ENCODE measurements at regions not wholly inside any gene's neighbourhood (a gene's known extent, or its start where the extent isn't known, plus 50 kb on each side); places are given as distances from the start of the nearest gene placed in this dataset.
"Not testable (repeated sequence)": the region's sequence is repeated elsewhere in the genome, so short reads cannot be mapped to it uniquely, and the experiment has no call there.

GRCh38 chrY:23852329-23852728 is 195.5 kb downstream of the CDY1B start:
- intact Hi-C loops (cut with DNase I); H3K4me3 ChIP-seq (ENCODE audit: low read length); H3K27me3 ChIP-seq (ENCODE audit: control insufficient read depth, insufficient read depth); DNase-seq; H3K4me1 ChIP-seq (ENCODE audit: control insufficient read depth, insufficient read depth, low read length); ATAC-seq; H3K27ac ChIP-seq (ENCODE audit: low read length); H3K9me3 ChIP-seq (ENCODE audit: control insufficient read depth, low read length): not testable (repeated sequence)
- WGBS, result no CpG with 5 or more reads among the region's 3 CpGs

GRCh38 chrY:23850782-23851181 is 197.0 kb downstream of the CDY1B start:
- no CpG with 5 or more reads among the region's 2 CpGs for whole genome bisulfite sequencing
- intact Hi-C loops (cut with DNase I), result not testable (repeated sequence)

DNA sequence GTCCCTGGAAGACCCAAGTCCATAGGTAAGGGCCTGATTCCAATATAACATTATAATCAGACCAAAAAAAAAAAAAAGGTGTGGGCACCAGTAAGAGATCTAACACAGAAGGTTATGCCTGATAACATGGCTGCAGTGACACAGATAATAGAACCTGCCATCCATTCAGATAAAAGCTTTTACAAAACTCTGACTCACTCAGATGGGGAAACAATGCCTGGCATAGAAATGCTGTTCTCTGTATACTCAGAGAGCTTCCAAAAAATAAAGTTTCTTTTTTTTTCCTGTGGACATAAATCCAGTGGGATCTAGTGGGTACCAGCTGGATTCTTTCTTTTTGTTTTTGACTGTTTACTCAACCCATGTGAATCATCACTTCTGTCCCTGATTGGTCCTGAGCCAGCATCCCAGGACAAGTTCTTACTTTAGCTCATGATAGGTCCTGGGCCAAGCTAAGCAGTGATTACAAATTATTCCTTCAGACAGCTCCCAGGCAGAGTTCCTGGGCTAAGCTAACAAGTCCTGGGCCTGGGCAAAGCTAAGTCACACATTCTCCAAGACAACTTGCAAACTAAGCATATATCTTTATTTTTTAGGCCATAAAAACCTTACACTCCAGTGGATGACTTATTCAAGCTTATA is 199.9 kb downstream of the CDY1B start:
- H3K27me3 ChIP-seq (ENCODE audit: control insufficient read depth, insufficient read depth); H3K4me1 ChIP-seq (ENCODE audit: control insufficient read depth, insufficient read depth, low read length); H3K4me3 ChIP-seq (ENCODE audit: low read length); H3K9me3 ChIP-seq (ENCODE audit: control insufficient read depth, low read length); H3K27ac ChIP-seq (ENCODE audit: low read length); intact Hi-C loops (cut with DNase I); DNase-seq: not testable (repeated sequence)
- peak in 1 of 2 donors; percentile 97 for ATAC-seq

More at GRCh38 chrY:23850782-23851181, 197.0 kb downstream of the CDY1B start:
- not testable (repeated sequence) for H3K27ac ChIP-seq (ENCODE audit: low read length); DNase-seq; H3K9me3 ChIP-seq (ENCODE audit: control insufficient read depth, low read length); ATAC-seq; H3K27me3 ChIP-seq (ENCODE audit: control insufficient read depth, insufficient read depth); H3K4me1 ChIP-seq (ENCODE audit: control insufficient read depth, insufficient read depth, low read length); H3K4me3 ChIP-seq (ENCODE audit: low read length)

DNA sequence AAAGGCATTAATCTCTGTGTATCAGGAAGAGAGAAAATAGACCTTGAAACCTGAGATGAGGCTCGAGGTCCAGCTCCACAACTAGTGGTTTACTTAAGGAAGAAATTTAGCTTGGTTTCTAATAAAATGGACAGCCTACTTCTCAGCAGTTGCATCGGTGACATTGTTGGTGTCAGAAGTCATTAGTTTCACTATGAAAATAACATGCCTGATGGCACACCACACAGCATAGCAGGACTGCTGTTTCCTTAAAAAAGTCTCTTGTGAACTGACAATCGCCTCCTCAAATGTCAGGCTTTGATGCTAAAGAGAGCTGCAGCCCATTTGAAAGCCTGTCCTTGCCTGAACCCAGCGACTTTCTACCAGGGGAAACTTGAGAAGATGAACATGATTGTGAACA is 204.1 kb downstream of the CDY1B start:
- intact Hi-C loops (cut with DNase I); DNase-seq; ATAC-seq; H3K27me3 ChIP-seq (ENCODE audit: control insufficient read depth, insufficient read depth); H3K27ac ChIP-seq (ENCODE audit: low read length); H3K9me3 ChIP-seq (ENCODE audit: control insufficient read depth, low read length); H3K4me1 ChIP-seq (ENCODE audit: control insufficient read depth, insufficient read depth, low read length); H3K4me3 ChIP-seq (ENCODE audit: low read length): not testable (repeated sequence)
- no CpG with 5 or more reads among the region's 4 CpGs for WGBS

GRCh38 chrY:23829749-23830148 is 218.1 kb downstream of the CDY1B start:
- H3K9me3 ChIP-seq (ENCODE audit: control insufficient read depth, low read length); H3K27ac ChIP-seq (ENCODE audit: low read length); H3K4me3 ChIP-seq (ENCODE audit: low read length); DNase-seq; intact Hi-C loops (cut with DNase I); ATAC-seq; H3K27me3 ChIP-seq (ENCODE audit: control insufficient read depth, insufficient read depth); H3K4me1 ChIP-seq (ENCODE audit: control insufficient read depth, insufficient read depth, low read length): not testable (repeated sequence)
- WGBS, result no CpG with 5 or more reads among the region's 3 CpGs

DNA sequence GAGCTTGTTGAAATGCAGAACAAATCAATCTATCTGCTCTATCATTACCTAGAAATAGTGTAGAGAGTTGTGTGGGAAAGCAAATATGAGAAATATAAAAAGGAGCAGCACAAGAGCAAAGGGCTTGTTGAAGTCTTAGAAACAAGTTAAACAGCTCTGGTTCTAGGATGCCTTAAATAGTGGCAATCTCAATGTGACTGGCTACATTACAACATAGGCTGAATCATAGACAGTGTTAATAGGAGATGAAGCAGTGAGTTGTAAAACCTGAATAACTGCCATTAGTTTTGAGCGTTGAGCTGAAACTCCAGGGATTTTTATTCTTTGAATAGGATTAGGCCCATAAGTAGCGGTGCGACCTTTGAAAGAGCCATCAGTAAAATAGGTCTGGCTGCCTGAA is 225.9 kb downstream of the CDY1B start:
- H3K27me3 ChIP-seq (ENCODE audit: control insufficient read depth, insufficient read depth); DNase-seq; H3K27ac ChIP-seq (ENCODE audit: low read length); ATAC-seq; intact Hi-C loops (cut with DNase I); H3K4me1 ChIP-seq (ENCODE audit: control insufficient read depth, insufficient read depth, low read length); H3K4me3 ChIP-seq (ENCODE audit: low read length); H3K9me3 ChIP-seq (ENCODE audit: control insufficient read depth, low read length): not testable (repeated sequence)
- no CpG with 5 or more reads among the region's 3 CpGs for WGBS

GRCh38 chrY:23790682-23791081 is 257.1 kb downstream of the CDY1B start:
- DNase-seq; ATAC-seq; H3K27ac ChIP-seq (ENCODE audit: low read length); intact Hi-C loops (cut with DNase I); H3K27me3 ChIP-seq (ENCODE audit: control insufficient read depth, insufficient read depth); H3K4me3 ChIP-seq (ENCODE audit: low read length); H3K4me1 ChIP-seq (ENCODE audit: control insufficient read depth, insufficient read depth, low read length); H3K9me3 ChIP-seq (ENCODE audit: control insufficient read depth, low read length): not testable (repeated sequence)
- WGBS, result no CpG with 5 or more reads among the region's 1 CpG

DNA sequence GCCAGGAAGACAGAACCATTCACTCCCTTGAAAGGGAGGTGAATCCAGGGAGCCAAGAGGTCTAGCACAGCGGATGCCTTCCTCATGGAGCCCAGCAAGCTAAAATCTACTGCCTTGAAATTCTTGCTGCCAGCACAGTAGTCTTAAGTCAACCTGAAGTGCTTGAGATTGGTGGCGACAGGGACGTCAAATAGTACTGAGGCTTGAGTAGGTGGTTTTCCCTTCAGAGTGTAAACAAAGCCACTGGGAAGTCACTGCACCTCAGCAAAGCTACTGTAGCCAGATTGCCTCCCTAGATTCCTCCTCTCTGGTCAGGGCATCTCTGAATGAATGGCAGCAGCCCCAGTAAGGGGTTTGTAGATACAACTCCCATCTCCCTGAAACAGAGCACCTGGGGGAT is 299.1 kb downstream of the CDY1B start:
- H3K27ac ChIP-seq (ENCODE audit: low read length); H3K4me1 ChIP-seq (ENCODE audit: control insufficient read depth, insufficient read depth, low read length); H3K4me3 ChIP-seq (ENCODE audit: low read length); H3K9me3 ChIP-seq (ENCODE audit: control insufficient read depth, low read length); intact Hi-C loops (cut with DNase I); DNase-seq; ATAC-seq; H3K27me3 ChIP-seq (ENCODE audit: control insufficient read depth, insufficient read depth): not testable (repeated sequence)
- no CpG with 5 or more reads among the region's 3 CpGs for WGBS

All from right cardiac atrium (tissue), 5 donors.